BLaER1 (cell line): ENCODE measurements at regions not wholly inside any gene's neighbourhood (a gene's known extent, or its start where the extent isn't known, plus 50 kb on each side); places are given as distances from the start of the nearest gene placed in this dataset.

ENCODE experiments used
- H3K27ac ChIP-seq: shearing (Covaris generic); formaldehyde crosslinking; 2 replicates; pipeline ENCODE4 v1.8.1; 2022
- H3K27me3 ChIP-seq: shearing (Covaris generic); formaldehyde crosslinking; 2 replicates; pipeline ENCODE4 v1.8.1; 2022
- H3K36me3 ChIP-seq: shearing (Covaris generic); formaldehyde crosslinking; 2 replicates; pipeline ENCODE4 v1.8.1; 2022
- H3K4me1 ChIP-seq: shearing (Covaris generic); formaldehyde crosslinking; 2 replicates; pipeline ENCODE4 v1.8.1; 2022
- H3K4me2 ChIP-seq: shearing (Covaris generic); formaldehyde crosslinking; 2 replicates; pipeline ENCODE4 v1.8.1; 2022
- H3K4me3 ChIP-seq: shearing (Covaris generic); formaldehyde crosslinking; 2 replicates; pipeline ENCODE4 v1.8.1; 2022
- H3K9ac ChIP-seq: shearing (Covaris generic); formaldehyde crosslinking; 2 replicates; pipeline ENCODE4 v1.8.1; 2022
- H3K9me3 ChIP-seq: shearing (Covaris generic); formaldehyde crosslinking; 2 replicates; pipeline ENCODE4 v1.8.1; 2022
- H4K20me1 ChIP-seq: shearing (Covaris generic); formaldehyde crosslinking; 2 replicates; pipeline ENCODE4 v1.8.1; 2022
- Cebpa-rat ChIP-seq: shearing (Covaris generic); IDR thresholded peaks from 2 replicates; pipeline ENCODE4 v1.8.1; 2022

DNA sequence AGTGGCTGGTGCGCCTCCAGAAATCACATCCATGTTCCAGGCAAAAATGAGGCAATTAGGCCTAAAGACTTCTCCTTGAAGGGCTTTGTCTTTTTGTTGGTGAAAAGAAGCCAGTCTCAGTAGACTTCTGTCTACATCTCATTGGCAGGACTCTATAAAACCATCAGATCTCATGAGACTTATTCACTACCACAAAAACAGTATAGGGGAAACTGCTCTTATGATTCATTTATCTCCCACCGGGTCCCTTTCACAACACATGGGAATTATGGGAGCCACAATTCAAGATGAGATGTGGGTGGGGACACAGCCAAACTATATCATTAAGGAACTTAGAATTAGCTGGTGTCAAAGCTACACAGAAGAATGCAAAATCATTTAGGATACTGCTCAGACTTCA is 77.7 kb upstream of the SNX2 start:
- no peaks in the 10 kb centered on the region for H3K27me3 ChIP-seq
- H3K4me1 ChIP-seq, result peaks cover 21% of the 10 kb centered on the region
- H3K9ac ChIP-seq, result no peak overlapping the region

GRCh38 chr5:122699201-122699600 is 75.7 kb upstream of the SNX2 start:
- Histone ChIP-seq H3K4me3 (no peak overlapping the region), H3K9ac (no peak overlapping the region), H3K27me3 (no peaks in the 10 kb centered on the region), H3K4me1 (peaks cover 27% of the 10 kb centered on the region), H3K4me2 (no peak overlapping the region), H3K9me3 (no peaks in the 10 kb centered on the region), H3K27ac (no peak overlapping the region), H3K36me3 (no peaks in the 10 kb centered on the region), H4K20me1 (no peaks in the 10 kb centered on the region)
- TF ChIP-seq Cebpa-rat, result no peak

More for the DNA sequence above, 77.7 kb upstream of the SNX2 start:
- H3K9me3 ChIP-seq, result no peaks in the 10 kb centered on the region
- H4K20me1 ChIP-seq, result no peaks in the 10 kb centered on the region
- no peak overlapping the region for H3K27ac ChIP-seq
- TF ChIP-seq Cebpa-rat, result no peak
- peak overlapping the region; percentile 48 for H3K4me2 ChIP-seq
- no peak overlapping the region for H3K4me3 ChIP-seq
- H3K36me3 ChIP-seq, result no peaks in the 10 kb centered on the region

GRCh38 chr5:122701640-122702523 is 73.0 kb upstream of the SNX2 start:
- no peak overlapping the region for H3K27ac ChIP-seq
- no peak for TF ChIP-seq Cebpa-rat
- no peaks in the 10 kb centered on the region for H3K27me3 ChIP-seq
- no peaks in the 10 kb centered on the region for H3K9me3 ChIP-seq
- H3K4me2 ChIP-seq, result no peak overlapping the region
- no peaks in the 10 kb centered on the region for H4K20me1 ChIP-seq
- H3K4me1 ChIP-seq, result peaks cover 21% of the 10 kb centered on the region
- no peak overlapping the region for H3K9ac ChIP-seq
- H3K4me3 ChIP-seq, result no peak overlapping the region
- no peaks in the 10 kb centered on the region for H3K36me3 ChIP-seq

DNA sequence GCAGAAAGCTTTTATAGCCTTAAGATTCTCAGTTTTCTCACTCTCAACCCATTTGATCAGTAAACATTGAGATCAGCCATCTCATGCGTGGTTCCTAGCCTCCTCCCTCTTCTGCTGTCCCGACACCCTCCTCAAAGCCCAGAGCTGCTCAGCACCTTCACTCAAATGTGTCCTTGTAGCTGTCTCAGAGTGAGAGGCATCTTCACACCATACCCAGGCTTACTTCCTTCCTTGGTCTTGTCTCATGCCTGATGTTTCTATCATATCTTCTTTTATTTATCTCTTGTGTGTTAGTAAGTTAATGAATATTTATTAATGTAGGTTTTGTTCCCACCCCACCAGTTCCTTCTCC is 72.4 kb upstream of the SNX2 start:
- Histone ChIP-seq H3K4me1 (peaks cover 14% of the 10 kb centered on the region), H3K9me3 (no peaks in the 10 kb centered on the region), H4K20me1 (no peaks in the 10 kb centered on the region), H3K4me3 (no peak overlapping the region), H3K27me3 (no peaks in the 10 kb centered on the region), H3K4me2 (no peak overlapping the region), H3K36me3 (no peaks in the 10 kb centered on the region), H3K9ac (no peak overlapping the region), H3K27ac (no peak overlapping the region)
- no peak for TF ChIP-seq Cebpa-rat

DNA sequence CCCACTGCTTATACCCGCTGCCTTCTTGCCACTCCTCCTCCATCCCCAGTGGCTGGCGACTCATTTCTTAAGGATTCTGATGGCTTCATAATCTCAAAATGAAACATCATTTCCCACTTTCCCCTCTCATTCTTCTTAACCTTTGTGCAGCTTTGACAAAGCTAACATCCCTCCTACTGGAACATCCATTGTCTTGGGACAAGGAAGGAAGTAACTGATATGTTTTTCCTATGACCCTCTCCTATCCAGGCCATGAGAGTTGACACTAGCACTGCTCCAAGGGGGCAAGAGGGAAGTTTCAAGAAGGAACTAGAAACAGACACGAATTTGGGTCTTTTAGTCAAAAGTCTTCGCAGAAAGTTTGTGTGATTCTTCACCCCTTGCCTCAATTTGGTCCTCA is 71.7 kb upstream of the SNX2 start:
- H3K4me2 ChIP-seq, result no peak overlapping the region
- H3K27ac ChIP-seq, result no peak overlapping the region
- H3K36me3 ChIP-seq, result no peaks in the 10 kb centered on the region
- no peak for TF ChIP-seq Cebpa-rat
- no peaks in the 10 kb centered on the region for H3K27me3 ChIP-seq
- H3K9me3 ChIP-seq, result no peaks in the 10 kb centered on the region
- no peak overlapping the region for H3K9ac ChIP-seq
- H3K4me1 ChIP-seq, result peaks cover 12% of the 10 kb centered on the region; the same call in 1 of the 2 replicates
- no peak overlapping the region for H3K4me3 ChIP-seq
- H4K20me1 ChIP-seq, result no peaks in the 10 kb centered on the region

DNA sequence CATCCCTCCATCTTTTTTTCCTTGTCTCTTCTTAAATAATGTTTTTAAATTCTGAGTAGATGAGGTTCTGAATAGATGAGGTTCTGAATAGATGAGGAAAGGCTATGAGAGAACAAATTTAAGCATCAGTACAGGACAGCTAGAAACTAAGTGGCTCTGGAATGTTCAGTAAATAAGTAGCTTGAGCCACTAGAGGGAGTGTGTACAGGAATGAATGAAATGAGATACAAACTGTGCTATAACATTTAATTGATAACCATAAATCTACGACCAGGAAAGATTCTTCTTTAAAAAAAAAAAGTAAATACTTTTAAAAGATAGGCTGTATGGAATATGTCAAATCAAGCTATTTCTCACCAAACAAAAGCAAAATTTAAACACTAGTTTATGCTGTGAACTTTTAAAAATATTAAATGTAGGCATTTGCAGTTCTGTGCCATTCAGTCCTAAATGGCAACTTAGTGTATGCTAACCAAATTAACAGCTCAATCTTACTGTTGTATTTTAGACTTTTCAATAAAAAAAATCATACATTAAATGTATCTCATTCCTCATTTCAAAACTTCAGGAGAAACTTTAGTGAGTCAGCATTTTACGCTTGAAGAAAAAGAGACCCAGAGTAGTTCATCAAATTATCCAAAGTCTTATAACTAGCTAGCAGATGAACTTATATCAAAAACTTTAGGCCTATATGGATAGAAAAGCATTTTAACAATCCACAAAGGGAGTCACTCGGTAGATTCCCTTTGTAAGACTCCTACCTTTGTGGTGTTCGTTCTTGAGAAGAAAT is 70.4 kb upstream of the SNX2 start:
- TF ChIP-seq Cebpa-rat, result no peak
- no peaks in the 10 kb centered on the region for H3K36me3 ChIP-seq
- H3K4me2 ChIP-seq, result no peak overlapping the region
- H3K27ac ChIP-seq, result no peak overlapping the region
- no peaks in the 10 kb centered on the region for H3K27me3 ChIP-seq
- H3K4me1 ChIP-seq, result peaks cover 12% of the 10 kb centered on the region; the same call in 1 of the 2 replicates
- no peaks in the 10 kb centered on the region for H3K9me3 ChIP-seq
- H4K20me1 ChIP-seq, result no peaks in the 10 kb centered on the region
- H3K9ac ChIP-seq, result no peak overlapping the region
- no peak overlapping the region for H3K4me3 ChIP-seq

- TF ChIP-seq Cebpa-rat, result no peak
- no peaks in the 10 kb centered on the region for H3K36me3 ChIP-seq
- H3K4me2 ChIP-seq, result no peak overlapping the region
- H3K4me3 ChIP-seq, result no peak overlapping the region
- H3K27ac ChIP-seq, result no peak overlapping the region
- no peaks in the 10 kb centered on the region for H3K9me3 ChIP-seq
- H3K4me1 ChIP-seq, result peaks cover 12% of the 10 kb centered on the region; the same call in 1 of the 2 replicates
- H3K27me3 ChIP-seq, result no peaks in the 10 kb centered on the region
- H4K20me1 ChIP-seq, result no peaks in the 10 kb centered on the region
- H3K9ac ChIP-seq, result no peak overlapping the region
Observed at GRCh38 chr5:122705851-122706250, 69.0 kb upstream of the SNX2 start.

GRCh38 chr5:122707796-122708195 is 67.1 kb upstream of the SNX2 start:
- H3K4me3 ChIP-seq, result no peak overlapping the region
- H3K9me3 ChIP-seq, result no peaks in the 10 kb centered on the region
- peaks cover 6% of the 10 kb centered on the region; the same call in 1 of the 2 replicates for H3K4me1 ChIP-seq
- H3K36me3 ChIP-seq, result no peaks in the 10 kb centered on the region
- TF ChIP-seq Cebpa-rat, result no peak
- no peak overlapping the region for H3K9ac ChIP-seq
- no peaks in the 10 kb centered on the region for H3K27me3 ChIP-seq
- H3K27ac ChIP-seq, result no peak overlapping the region
- H4K20me1 ChIP-seq, result no peaks in the 10 kb centered on the region
- no peak overlapping the region for H3K4me2 ChIP-seq

DNA sequence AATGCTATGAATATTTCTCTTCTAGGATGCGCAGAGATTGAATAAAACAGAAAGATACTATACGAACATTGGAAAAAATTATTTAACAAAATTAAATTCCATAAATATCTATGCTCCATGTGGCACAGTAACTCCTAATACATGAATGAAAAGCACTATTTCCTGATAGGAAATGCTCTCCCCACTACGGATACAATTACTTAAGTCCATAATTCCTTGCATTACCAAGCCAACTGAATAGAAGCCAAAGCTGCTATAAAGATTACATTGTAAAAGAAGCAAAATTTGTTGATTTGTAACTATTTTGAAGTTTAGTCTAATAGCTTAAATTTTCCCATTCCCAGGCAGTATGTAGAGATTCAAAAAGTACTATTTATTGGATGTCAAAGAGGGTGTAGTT is 61.8 kb upstream of the SNX2 start:
- Histone ChIP-seq H3K36me3 (no peaks in the 10 kb centered on the region), H3K27me3 (no peaks in the 10 kb centered on the region), H3K4me2 (no peak overlapping the region), H3K4me3 (no peak overlapping the region), H3K9me3 (no peaks in the 10 kb centered on the region), H3K27ac (no peak overlapping the region), H3K4me1 (no peaks in the 10 kb centered on the region), H3K9ac (no peak overlapping the region), H4K20me1 (no peaks in the 10 kb centered on the region)
- no peak for TF ChIP-seq Cebpa-rat

DNA sequence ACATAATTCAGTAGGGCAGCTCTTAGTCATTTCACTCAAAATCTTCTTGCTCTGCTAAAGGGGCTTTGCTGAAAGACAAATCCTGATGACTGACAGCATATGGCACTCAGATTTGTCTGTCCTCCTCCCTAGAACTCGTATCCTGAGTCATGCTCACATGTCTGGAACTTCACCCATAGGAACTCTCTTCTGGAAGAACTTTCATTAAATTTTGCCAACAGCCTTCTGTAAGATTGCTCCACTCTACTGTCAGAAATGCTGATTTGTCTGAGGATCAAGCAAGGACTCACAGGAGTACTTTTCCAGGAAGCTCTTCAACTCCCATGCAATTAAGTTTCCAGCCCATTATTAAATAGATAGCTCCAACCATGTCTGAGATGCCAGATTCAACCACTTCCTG is 59.8 kb upstream of the SNX2 start:
- H3K9me3 ChIP-seq, result no peaks in the 10 kb centered on the region
- no peak overlapping the region for H3K4me2 ChIP-seq
- H3K36me3 ChIP-seq, result no peaks in the 10 kb centered on the region
- H4K20me1 ChIP-seq, result no peaks in the 10 kb centered on the region
- H3K4me1 ChIP-seq, result no peaks in the 10 kb centered on the region
- no peak overlapping the region for H3K9ac ChIP-seq
- H3K4me3 ChIP-seq, result no peak overlapping the region
- H3K27me3 ChIP-seq, result no peaks in the 10 kb centered on the region
- TF ChIP-seq Cebpa-rat, result no peak
- no peak overlapping the region for H3K27ac ChIP-seq
